Skeletal muscle cell (primary cell): ENCODE measurements at regions not wholly inside any gene's neighbourhood (a gene's known extent, or its start where the extent isn't known, plus 50 kb on each side); places are given as distances from the start of the nearest gene placed in this dataset.

ENCODE experiments used
- DNase-seq: peaks from one replicate; pipeline ENCODE4 v3.0.0-alpha.2; 2010; ENCODE audit warnings: low read depth
- H3K4me3 ChIP-seq: 2 replicates; pipeline ENCODE4 v1.5.1; 2011; ENCODE audit warnings: low read depth, mild to moderate bottlenecking, control low read depth, low read length, moderate library complexity

DNA sequence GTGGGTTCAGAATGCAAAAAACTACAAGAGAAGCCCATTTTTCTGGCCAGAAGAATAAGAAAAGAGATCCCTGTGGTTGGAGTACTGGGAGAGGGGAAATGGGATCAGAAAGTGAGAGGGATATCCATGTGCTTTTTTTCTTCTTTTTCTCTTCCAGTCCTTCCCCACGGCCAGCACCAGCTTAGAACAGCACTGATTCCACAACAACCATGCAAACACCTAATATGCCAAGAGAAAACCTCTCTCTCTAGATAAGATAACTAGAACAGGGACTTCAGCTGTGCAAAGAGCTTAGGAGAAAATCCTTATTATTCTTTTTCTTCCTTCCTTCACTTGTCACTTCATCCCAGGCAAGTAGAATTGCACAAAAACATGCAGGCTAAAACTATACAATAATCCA is 83.5 kb downstream of the ELAPOR2 start:
- no peak for DNase-seq
- no peak overlapping the region for H3K4me3 ChIP-seq

DNA sequence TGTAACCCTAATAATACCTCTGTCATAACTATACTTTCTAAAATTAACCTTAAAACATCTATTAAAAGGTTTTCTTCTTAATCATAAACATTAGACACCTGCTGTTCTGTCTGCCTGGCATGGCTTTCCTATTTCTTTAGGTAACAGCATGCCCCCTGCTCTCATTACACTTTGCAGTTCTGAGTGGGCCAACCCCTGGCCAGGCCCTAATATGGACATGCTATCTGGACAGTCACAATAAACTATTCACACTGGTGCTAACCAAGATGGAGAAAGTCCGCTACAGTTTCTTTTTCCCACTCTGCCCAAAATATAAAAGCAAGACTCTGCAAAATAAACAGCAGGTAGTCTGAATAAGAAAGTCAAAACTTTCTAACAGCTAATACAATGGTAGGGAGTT is 84.0 kb downstream of the ELAPOR2 start:
- DNase-seq = no peak
- no peak overlapping the region for H3K4me3 ChIP-seq

DNA sequence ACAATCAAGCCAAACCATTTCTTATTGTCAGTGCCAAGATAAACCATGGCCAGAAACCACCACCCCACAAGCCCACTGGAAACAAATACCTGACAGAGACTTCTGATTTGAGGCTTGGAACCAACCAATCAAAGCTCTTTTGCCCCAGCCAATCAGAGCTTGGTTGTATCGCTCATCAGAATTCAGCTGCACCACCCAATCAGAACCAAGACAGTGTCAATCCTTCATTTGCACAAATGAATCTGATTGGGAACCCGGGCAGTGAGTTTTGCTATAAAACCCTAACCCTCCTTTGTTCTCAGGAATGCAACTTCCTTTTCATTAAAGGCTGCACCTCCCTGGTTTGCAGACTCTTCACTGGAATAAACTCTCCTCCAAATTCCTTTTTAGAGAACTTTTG is 87.4 kb downstream of the ELAPOR2 start:
- no peak overlapping the region for H3K4me3 ChIP-seq
- DNase-seq = no peak

DNA sequence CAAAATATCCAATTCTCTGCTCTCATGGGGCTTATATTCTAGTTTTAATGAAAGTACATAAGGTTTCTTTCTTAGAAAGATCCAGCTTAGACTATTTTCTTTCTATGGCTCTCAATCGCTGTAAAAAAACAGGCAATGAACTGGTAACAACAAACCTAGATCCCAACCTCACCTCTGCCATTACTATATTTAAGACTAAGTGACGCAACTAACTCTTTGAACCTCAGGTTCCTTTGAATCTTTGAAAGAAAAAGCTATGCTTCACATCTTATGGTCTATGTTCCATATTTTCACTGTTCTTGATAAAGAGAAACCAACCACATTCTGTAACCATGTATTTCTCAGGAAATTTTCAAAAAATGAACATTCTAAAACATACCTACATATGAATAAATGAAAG is 88.5 kb downstream of the ELAPOR2 start:
- no peak for DNase-seq
- H3K4me3 ChIP-seq = no peak overlapping the region

DNA sequence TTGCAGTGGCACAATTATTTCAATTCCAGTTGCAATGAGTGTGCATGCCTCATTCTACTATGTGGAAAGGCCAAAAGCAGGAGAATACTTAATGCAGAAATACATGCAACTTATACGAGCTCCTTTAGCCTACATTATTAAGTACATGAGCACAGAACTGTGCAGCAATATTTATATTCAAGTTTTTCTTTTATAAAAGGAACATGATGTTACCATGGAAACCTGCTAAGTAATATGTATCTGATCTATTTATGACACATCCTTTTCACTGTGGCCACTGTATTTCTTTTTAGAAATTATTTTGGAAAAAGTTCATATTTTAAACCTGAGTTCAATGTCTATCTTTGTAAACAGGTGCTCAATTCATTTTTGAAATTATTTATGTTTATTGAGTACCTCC is 88.9 kb downstream of the ELAPOR2 start:
- no peak for DNase-seq
- H3K4me3 ChIP-seq = no peak overlapping the region

DNA sequence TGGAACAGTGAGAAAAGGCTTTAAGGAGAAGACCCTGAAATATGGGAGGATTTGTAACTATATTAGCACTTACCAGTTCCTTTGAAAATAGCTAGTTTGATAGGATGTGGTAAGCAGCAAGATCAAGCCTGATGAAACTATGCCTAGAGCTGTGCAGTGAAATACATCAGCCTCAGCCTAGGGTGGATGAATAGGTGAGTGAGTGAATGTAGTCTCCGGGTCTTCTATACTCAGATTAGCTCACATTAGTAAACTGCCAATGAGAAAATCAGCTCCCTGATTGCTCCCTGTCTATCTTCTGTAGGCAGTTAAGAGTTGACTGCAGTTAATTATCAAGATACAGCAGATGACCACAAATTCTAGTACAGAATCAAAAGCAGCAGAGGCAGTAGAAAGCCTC is 89.6 kb downstream of the ELAPOR2 start:
- DNase-seq = no peak
- H3K4me3 ChIP-seq = no peak overlapping the region

DNA sequence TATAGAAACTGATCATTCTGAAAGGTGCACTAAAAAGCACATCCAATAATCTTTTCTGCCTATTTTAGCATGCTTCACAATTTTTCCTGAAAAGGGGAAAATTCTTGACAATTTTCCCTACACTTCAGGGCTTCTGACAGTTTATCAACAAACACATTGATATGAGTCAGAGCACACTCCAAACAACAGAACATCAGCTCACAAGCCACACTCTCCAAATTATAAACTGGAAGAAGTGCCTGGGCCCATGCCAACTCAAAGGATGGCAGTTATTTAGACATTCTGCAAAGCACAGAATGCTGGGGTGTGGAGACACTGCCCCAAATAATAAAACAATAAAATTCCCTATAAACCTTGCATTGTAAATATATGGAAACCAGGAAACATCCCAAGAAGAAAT is 90.8 kb downstream of the ELAPOR2 start:
- no peak overlapping the region for H3K4me3 ChIP-seq
- DNase-seq = no peak

DNA sequence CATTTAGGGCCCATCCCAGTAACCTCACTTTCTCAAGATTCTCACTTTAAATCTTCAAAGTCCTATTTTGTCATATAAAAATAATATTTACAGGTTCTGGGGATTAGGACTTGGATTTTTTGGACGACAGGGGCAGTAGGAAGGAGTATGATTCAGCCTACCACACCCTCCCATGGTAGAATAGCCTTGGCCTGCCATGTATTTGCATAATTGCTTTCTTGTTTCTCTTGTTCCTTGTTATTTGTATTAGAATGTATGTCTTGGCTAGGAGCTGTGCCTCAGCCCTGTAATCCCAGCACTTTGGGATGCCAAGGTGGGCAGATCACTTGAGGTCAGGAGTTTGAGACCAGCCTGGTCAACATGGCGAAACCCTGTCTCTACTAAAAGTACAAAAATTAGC is 92.5 kb downstream of the ELAPOR2 start:
- H3K4me3 ChIP-seq = no peak overlapping the region
- DNase-seq = no peak

DNA sequence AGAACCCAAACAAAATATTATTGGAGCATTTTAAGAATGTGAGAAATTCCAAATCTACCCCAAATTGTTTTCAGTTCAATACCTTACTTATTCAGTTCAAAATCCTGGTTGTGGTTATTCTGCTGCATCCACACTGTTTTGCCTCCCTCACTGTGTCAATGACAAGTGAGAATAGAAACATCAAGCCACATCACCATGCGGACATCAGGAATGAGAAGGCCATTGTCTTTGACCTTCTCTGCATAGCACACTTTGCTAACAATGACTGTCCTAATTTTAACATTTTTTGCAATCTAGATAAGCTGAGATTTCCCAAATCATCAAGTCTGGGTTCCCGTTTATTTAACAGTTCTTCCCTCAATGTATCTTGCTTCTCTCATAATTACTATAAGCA is 93.7 kb downstream of the ELAPOR2 start:
- no peak for DNase-seq
- H3K4me3 ChIP-seq = no peak overlapping the region

DNA sequence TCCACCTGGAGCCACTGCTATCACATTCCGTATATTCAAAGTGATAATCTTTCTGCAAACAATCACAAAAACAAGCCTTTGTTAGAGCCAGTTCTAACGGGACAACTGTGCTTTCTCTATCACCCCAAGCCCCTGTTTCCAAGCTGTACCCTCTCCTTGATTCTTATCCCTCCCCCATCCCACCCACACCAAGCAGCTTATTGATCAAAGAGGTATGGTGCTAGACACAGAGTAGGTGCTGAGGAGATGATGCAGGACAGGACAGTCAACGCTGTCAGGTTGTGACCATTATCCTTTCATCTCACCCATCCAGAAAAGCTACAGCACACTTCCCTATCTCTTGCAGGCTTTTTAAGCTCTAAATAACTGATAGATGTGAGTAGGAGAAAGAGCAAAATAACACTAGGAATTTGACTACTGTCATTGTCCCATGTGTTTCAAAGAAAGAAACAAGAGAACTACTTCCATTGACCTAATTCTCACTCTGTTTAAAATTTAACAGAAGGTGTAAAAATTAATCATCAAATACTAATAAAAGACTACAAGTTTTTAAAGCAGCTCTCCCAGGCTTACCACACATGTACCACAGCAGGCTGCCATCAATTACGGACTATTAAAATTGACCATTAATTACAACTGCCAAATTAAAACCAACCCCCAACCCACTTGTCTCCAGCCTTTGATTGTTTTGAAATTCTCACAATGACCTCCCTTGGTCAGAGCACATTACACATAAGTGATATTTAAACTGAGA is 94.3 kb downstream of the ELAPOR2 start:
- DNase-seq = no peak
- no peak overlapping the region for H3K4me3 ChIP-seq

DNA sequence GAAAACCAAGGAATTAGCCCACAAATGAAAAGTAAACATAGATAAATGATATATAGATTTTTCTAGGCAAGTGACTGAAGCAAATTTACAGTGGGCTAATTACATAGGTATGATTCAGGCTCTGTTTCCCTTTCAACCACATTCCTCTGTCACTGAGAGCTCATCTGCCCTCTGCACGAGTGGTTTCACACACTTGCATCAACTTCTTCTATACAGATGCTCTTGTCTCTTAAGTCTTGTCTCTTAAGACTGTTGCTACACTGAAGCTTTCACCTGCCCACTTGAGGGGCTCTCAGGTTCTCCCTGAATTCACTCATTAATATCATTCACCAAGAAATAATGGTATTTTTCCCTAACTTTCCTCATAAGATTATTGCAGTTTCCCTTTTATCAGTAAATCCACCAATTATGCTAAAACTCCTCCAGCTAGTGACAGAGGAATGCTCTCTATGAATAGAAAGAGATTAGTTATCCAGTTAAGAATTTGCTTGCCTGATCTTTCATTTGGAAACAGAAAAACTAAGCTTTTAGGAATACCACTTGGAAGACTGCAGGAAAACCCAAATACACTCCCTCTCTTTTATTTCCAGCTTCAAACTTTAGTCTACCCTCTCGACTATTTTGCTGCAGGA is 95.7 kb downstream of the ELAPOR2 start:
- no peak for DNase-seq

DNA sequence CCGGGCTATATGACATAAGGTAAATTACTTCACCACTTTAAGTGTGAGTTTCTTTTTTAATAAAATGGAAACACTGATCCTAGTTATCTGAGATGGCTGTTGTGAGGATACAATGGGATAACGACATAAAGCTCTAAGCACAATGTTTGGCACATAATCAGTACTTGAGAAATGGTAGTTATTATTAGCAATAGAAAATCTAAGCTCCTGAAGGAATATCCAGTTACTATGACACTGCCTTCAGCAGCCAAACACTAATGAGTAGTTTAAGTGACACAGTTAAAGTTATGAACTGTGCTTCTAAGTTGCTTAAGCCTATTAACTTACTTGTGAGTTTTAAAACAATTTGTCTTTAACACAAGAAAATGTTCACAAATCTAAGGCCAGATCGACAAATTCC is 96.8 kb downstream of the ELAPOR2 start:
- no peak overlapping the region for H3K4me3 ChIP-seq
- DNase-seq = no peak

More for the DNA sequence above, 95.7 kb downstream of the ELAPOR2 start:
- no peak overlapping the region for H3K4me3 ChIP-seq

DNA sequence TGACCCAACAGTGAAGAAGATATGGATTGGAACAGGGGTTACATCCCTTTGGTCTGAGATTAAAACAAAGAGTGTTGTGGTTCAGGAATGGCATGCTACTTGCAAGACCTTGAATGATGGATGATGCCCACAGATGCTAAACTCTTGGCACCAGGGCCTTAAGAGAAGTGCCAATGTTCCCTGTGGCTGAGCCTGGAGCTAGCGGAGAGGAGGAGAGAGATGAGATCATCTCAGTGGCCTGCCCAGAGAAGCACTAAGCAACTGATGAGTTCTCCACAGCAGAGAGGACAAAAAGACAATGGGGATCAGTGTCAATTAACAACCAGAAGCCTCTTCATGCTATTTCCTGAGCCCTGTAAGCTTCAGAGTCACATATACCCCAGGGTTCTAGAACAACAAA is 97.8 kb downstream of the ELAPOR2 start:
- DNase-seq = no peak
- H3K4me3 ChIP-seq = no peak overlapping the region

DNA sequence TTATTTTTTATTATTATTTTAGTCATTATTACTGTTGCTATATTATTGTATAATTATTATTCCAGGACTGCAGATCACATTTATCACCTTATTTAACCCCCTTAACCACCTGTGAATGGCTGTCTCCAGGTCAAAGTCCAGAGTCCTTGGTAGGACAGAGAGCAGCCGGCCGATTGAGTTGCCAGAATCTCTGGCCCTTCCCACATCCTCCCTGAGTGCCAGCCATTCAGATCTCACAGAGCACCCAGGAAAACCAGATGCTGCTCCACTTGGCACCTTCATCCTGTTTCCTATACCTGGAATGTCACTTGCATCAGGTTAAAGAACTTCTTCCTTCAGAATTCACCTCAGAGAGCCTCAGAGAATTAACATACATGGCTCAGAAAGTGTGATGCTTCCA is 101.1 kb downstream of the ELAPOR2 start:
- no peak for DNase-seq
- no peak overlapping the region for H3K4me3 ChIP-seq

DNA sequence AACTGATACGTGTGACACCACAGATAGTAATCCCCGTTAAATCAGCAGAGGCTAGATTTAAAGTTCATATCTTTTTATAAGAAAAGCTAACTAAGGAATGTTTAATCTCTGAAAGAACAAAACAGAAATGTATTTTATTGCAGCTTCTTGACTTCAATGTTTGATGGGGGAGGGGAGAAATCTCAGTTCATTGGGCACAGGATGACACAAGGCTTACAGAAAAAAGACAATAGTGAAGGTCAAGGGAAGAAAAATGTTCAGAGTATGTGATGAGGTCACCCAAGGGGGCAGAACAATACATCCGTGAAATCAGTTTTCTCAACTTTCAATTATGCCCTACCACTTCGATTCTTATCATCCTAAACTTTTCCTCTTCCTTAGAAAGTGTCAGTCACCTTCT is 102.9 kb downstream of the ELAPOR2 start:
- no peak overlapping the region for H3K4me3 ChIP-seq
- no peak for DNase-seq

DNA sequence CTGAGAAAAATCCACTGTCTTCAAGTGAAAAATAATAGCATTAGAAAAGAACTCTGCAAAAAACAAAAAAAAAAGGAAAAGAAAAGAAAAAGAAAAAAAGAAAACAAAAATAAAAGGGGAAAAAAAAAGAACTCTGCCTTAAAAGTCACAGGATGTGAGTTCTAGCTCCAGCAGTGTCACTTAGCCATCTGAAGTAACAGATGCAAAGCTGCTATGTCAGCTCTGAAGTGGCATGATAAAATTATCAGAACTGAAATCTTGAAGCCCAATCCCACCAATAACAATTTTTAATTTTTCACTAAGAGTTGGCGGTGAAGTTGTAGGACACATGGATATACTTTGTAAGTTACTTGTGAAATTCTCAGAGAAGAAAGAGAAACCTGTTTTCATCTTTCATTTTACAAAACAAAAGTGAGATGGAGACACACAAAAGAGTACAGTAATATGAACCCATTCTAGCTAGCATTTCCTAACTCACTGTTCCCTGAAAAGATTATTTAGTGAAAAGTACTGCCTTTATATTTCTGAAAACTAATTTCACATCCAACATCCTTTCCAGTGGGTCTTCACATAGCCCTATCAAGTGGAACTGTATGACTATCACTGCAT is 103.5 kb downstream of the ELAPOR2 start:
- DNase-seq = no peak
- no peak overlapping the region for H3K4me3 ChIP-seq

DNA sequence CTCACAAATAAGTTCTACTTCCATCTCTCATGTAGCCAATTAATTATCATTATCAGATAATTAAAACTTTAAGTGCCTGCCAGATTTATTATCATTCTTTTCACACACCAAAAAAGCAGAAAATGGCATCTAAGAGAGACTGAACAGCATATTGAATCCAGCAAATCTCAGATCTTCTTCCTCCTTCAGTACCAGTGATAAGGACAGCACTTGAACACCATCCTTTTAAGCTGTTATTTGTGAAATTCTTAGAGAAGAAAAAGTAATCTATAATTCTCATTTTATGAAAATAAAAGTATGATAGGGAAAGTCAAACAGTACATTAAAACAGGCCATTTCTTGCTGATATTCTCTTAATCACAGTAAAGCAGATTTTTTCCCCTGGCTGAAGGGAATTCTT is 104.5 kb downstream of the ELAPOR2 start:
- no peak for DNase-seq
- H3K4me3 ChIP-seq = no peak overlapping the region

DNA sequence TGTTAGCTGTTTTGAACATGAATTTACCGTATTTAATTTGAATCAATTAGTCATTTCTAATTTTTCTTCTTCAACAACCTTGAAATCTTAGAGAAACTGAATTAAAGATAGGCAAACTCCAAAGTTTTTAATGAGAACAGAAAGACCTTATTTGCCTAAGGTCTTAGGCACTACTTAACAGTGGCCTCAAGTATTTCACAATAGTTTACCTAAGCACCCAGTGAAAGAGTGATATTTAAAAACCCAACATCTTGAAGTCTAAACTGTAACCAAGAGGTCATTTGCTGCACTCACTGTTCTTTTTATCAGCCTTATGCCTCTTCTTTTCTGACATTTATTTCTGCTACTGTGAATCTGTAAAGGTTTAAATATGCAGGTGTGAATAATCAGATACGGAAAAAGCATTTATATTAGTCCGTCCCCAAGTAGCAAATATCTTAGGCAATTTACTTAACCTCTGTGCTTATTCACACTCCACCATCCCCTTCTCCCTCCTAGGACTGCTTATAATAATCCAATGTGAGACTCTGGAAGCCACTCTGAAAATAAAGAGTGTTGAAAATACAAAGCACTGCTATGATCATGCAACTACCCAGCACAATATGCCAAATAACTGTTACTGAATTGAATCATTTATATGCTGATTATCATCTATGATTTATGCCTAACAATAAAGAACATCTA is 105.7 kb downstream of the ELAPOR2 start:
- H3K4me3 ChIP-seq = no peak overlapping the region
- no peak for DNase-seq

DNA sequence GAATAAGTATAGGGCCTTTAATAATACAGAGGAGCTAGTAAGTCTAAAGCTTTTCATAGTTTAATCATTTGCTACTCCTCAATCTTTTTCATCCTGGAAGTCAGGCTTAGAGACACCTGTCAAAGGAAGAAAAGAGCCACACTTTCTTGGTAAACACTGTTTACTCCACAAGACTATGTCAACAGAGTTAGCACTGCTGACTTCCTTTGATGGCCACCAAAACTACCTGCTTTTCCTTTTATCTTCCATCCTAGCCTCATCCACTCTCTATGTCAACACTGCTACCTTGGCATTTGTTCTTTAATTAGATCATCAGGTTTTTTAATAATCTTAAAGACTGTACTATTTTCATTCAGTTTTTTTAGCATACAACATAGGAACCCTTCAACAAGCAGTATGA is 106.2 kb downstream of the ELAPOR2 start:
- no peak for DNase-seq
- no peak overlapping the region for H3K4me3 ChIP-seq

DNA sequence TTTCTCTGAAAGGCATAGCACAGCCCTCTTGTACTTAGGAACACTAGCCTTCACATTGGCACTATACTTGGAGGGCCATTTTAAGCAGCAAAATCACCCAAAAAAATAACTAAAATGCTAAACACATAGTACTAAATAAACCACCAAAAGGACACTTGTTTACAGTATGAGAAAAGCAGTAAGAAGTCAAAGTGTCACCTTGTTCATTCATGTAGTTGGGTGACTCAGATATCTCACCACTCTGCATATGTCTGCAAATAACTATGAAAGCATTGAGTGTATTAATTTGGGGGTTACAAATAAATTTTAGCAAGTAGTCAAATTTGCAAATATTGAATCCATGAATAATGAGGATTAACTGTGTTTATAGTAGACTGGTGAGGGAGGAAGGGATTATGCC is 107.6 kb downstream of the ELAPOR2 start:
- no peak overlapping the region for H3K4me3 ChIP-seq
- no peak for DNase-seq

DNA sequence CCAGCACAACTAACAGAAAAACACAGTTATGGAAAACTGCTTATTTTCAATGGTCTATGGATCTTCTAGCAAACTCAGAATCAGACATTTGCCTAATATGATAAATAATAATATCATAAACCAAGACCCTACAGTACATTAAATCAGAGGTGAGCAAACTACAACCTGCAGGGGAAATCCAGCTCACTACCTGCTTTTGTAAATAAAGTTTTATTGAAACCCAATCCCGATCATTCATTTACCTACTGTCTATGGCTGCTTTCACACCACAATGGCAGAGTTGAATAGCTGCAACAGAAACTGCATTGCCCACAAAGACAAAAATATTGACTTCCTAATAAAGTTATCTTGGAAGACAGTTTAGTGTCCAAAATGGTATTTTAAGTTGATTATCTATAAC is 108.5 kb downstream of the ELAPOR2 start:
- H3K4me3 ChIP-seq = no peak overlapping the region

More for the DNA sequence above, 108.5 kb downstream of the ELAPOR2 start:
- no peak for DNase-seq
